Liver (tissue), 3 donors: ENCODE measurements at regions not wholly inside any gene's neighbourhood (a gene's known extent, or its start where the extent isn't known, plus 50 kb on each side); places are given as distances from the start of the nearest gene placed in this dataset.

Experiments
- CTCF ChIP-seq: fragments of 150-350 bp; IDR thresholded peaks from 2 replicates; pipeline ENCODE4 v1.5.1; 2017; ENCODE audit warnings: improper control_type of control experiment, low read depth, low read length; ENCODE audit not compliant: missing input control
- EGR1 ChIP-seq, 2 donors: IDR thresholded peaks; 2 replicates each; pipeline ENCODE4 v1.6.1; 2016 to 2018; ENCODE audit warnings: antibody characterized with exemption in 2 of 2, low read depth in 2 of 2
- JUND ChIP-seq, 2 donors: IDR thresholded peaks; 2 replicates each; pipeline ENCODE4 v1.6.1; 2016; ENCODE audit warnings: antibody characterized with exemption in 2 of 2
- REST ChIP-seq: IDR thresholded peaks from 2 replicates; pipeline ENCODE4 v1.6.1; 2016; ENCODE audit warnings: antibody characterized with exemption, mild to moderate bottlenecking
- SP1 ChIP-seq: IDR thresholded peaks from 2 replicates; pipeline ENCODE4 v1.6.1; 2018; ENCODE audit warnings: antibody characterized with exemption, mild to moderate bottlenecking
- TF ChIP-seq, protein P1 (sequence below): IDR thresholded peaks from 2 replicates; pipeline ENCODE4 v1.6.1; 2016; ENCODE audit warnings: antibody characterized with exemption
- donor health status: healthy.
- donor health status: healthy.

DNA sequence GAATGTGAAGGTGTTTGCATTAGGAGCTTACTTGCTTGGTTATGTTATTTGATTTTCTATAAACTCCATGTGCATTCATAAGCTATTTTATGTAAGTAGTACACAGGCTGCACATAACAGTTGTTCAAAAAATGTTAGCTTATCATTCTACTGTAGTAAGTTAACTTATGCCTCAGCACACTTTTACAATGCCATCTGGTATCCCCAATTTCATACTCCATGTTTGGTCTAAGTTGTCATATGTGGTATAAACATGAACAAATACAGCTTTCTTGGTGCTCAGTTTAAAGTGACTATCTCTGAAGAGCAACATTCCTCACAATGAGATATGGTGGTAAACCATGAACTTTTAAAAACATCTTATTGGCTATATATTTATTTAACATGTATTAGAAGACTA is 104.3 kb upstream of the LEF1 start:
- TF ChIP-seq JUND (IDR thresholded peaks at IDR 0.05) (no peak), CTCF (no peak), REST (no peak), EGR1 (IDR thresholded peaks at IDR 0.05; ENCODE audit: low read depth in 2 of 2) (no peak), SP1 (no peak)
- TF ChIP-seq, protein P1, sequence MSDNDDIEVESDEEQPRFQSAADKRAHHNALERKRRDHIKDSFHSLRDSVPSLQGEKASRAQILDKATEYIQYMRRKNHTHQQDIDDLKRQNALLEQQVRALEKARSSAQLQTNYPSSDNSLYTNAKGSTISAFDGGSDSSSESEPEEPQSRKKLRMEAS: no peak
